ENCODE measurements at regions not wholly inside any gene's neighbourhood (a gene's known extent, or its start where the extent isn't known, plus 50 kb on each side); places are given as distances from the start of the nearest gene placed in this dataset.

DNA sequence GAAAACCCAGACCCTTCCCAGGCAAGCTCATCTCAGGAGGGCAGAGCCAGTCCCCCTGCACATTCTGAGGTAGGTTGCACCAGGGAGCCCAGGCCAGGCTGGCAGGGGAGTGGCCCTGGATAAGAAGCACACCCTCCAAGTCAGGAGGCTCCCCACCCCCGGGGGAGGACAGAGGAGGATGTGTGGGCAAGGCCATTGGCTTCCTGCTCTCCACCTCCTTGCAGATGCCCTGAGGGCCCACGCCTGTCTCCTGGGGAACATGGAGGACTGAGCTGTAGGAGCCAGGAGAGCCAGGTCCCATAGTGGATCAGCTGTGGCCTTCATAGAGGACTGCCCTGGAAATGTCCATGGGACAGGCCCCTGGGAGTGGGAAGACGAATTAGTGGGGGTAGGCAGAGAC is 126.7 kb downstream of the IRF8 start:
- H3K4me1 ChIP-seq = no peaks in the 10 kb centered on the region
- H3K27me3 ChIP-seq = peaks cover 0 to 3% of the 10 kb centered on the region in 2 donors
- ATAC-seq = no peak
- no peaks in the 10 kb centered on the region for H3K9me3 ChIP-seq
- H3K36me3 ChIP-seq = no peaks in the 10 kb centered on the region
- H3K4me3 ChIP-seq = no peak overlapping the region
- intact Hi-C loops (cut with DNase I) = no loop called here
- peak in 1 of 3 donors; percentile 26 for DNase-seq
- H3K27ac ChIP-seq = no peak overlapping the region
- TF ChIP-seq, protein P1, sequence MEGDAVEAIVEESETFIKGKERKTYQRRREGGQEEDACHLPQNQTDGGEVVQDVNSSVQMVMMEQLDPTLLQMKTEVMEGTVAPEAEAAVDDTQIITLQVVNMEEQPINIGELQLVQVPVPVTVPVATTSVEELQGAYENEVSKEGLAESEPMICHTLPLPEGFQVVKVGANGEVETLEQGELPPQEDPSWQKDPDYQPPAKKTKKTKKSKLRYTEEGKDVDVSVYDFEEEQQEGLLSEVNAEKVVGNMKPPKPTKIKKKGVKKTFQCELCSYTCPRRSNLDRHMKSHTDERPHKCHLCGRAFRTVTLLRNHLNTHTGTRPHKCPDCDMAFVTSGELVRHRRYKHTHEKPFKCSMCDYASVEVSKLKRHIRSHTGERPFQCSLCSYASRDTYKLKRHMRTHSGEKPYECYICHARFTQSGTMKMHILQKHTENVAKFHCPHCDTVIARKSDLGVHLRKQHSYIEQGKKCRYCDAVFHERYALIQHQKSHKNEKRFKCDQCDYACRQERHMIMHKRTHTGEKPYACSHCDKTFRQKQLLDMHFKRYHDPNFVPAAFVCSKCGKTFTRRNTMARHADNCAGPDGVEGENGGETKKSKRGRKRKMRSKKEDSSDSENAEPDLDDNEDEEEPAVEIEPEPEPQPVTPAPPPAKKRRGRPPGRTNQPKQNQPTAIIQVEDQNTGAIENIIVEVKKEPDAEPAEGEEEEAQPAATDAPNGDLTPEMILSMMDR (IDR thresholded peaks at IDR 0.05) = no peak
- TF ChIP-seq POLR2A (IDR thresholded peaks at IDR 0.05) = no peak
- WGBS (ENCODE audit: insufficient coverage, low coverage, low lambda C conversion rate, missing lambda C conversion rate) = 47% methylated on average over 3 of the region's 3 CpGs

DNA sequence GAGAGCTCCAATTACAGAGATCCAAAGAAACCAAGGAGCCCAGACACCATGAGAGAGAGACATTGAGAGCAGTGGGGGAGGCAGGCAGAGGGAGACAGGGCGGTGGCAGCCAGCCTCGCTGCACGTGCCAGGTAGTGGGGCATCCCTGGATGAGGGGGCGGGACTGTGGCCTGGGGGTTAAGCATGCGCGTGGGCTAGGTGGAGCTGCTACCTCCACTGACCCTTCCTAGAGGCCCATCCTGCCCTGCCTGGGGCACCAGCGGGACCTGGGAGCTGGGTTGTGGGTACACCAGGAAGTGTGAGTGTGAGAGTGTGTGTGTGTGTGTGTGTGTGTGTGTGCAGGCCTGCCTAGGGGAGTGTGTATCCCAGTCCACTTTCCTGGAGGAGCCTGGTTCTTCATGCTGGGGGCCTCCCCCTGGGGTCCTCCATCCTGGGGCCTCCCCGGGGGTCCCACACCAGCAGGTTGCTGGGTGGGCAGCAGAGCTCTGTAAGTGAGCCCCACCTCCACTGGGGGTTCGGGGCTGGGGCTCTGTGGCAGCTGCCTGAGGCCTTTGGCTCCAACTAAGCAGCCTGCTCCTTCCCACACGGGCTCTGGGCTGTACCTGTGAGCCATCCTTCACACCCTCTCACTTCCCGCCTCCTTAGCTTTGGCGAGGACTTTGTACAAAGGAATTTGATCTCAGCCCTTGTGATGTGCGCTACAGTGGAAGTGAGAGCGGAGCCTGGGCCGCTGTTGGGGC is 127.4 kb downstream of the IRF8 start:
- H3K4me1 ChIP-seq = no peaks in the 10 kb centered on the region
- no peaks in the 10 kb centered on the region for H3K36me3 ChIP-seq
- intact Hi-C loops (cut with DNase I) = no loop called here
- H3K9me3 ChIP-seq = no peaks in the 10 kb centered on the region
- H3K4me3 ChIP-seq = no peak overlapping the region
- DNase-seq = peak in 1 of 3 donors; percentile 37
- peaks cover 0 to 3% of the 10 kb centered on the region in 2 donors for H3K27me3 ChIP-seq
- no peak overlapping the region for H3K27ac ChIP-seq
- TF ChIP-seq POLR2A (IDR thresholded peaks at IDR 0.05) = no peak
- ATAC-seq = peak in 1 of 4 donors; percentile 23
- WGBS (ENCODE audit: insufficient coverage, low coverage, low lambda C conversion rate, missing lambda C conversion rate) = 75% methylated on average over 6 of the region's 15 CpGs

- H3K27me3 ChIP-seq = peaks cover 0 to 3% of the 10 kb centered on the region in 2 donors
- no peak overlapping the region for H3K27ac ChIP-seq
- H3K36me3 ChIP-seq = no peaks in the 10 kb centered on the region
- H3K4me1 ChIP-seq = no peaks in the 10 kb centered on the region
- 52% methylated on average over 3 of the region's 7 CpGs for WGBS (ENCODE audit: insufficient coverage, low coverage, low lambda C conversion rate, missing lambda C conversion rate)
- DNase-seq (peak in 1 of 3 donors; percentile 21), ATAC-seq (no peak)
- TF ChIP-seq, protein P1 (IDR thresholded peaks at IDR 0.05) = no peak
- TF ChIP-seq POLR2A (IDR thresholded peaks at IDR 0.05) = no peak
- no peaks in the 10 kb centered on the region for H3K9me3 ChIP-seq
- no peak overlapping the region for H3K4me3 ChIP-seq
- intact Hi-C loops (cut with DNase I) = no loop called here
Measured at GRCh38 chr16:86026916-86027315, 128.0 kb downstream of the IRF8 start.

GRCh38 chr16:86027373-86028126 is 128.6 kb downstream of the IRF8 start:
- 86% methylated on average over 9 of the region's 11 CpGs for WGBS (ENCODE audit: insufficient coverage, low coverage, low lambda C conversion rate, missing lambda C conversion rate)
- peaks cover 0 to 3% of the 10 kb centered on the region in 2 donors for H3K27me3 ChIP-seq
- DNase-seq (peak in 1 of 3 donors; percentile 11), ATAC-seq (no peak)
- TF ChIP-seq, protein P1 (IDR thresholded peaks at IDR 0.05) = no peak
- TF ChIP-seq POLR2A (IDR thresholded peaks at IDR 0.05) = no peak
- H3K9me3 ChIP-seq = no peaks in the 10 kb centered on the region
- no peak overlapping the region for H3K4me3 ChIP-seq
- no peaks in the 10 kb centered on the region for H3K36me3 ChIP-seq
- intact Hi-C loops (cut with DNase I) = no loop called here
- no peaks in the 10 kb centered on the region for H3K4me1 ChIP-seq
- H3K27ac ChIP-seq = no peak overlapping the region
